GM12878 (cell line): ENCODE measurements at regions not wholly inside any gene's neighbourhood (a gene's known extent, or its start where the extent isn't known, plus 50 kb on each side); places are given as distances from the start of the nearest gene placed in this dataset.

Source experiments
- ATAC-seq: fragments of 200-7000 bp; cut with Tn5 transposase; 3 replicates; pipeline ENCODE4 v1.9.1; 2020; ENCODE audit warnings: mild to moderate bottlenecking, moderate library complexity
- BruUV-seq: library from RNA; stranded (reverse); fragments of 400-500 nt; replicated peaks from 2 replicates; lab custom pipeline; 2021; lab: Mats Ljungman, UMichigan
- CTCF ChIA-PET: fragments of 300-600 bp; sonication (Branson Sonifier 250); formaldehyde crosslinking; extraction: SDS; loops from one replicate; lab custom pipeline; 2021; ENCODE audit warnings: inconsistent platforms; lab: Yijun Ruan, JAX
- POLR2A ChIA-PET: fragments of 350-600 bp; formaldehyde crosslinking; extraction: SDS; loops from one replicate; lab custom pipeline; 2021; ENCODE audit warnings: inconsistent platforms; lab: Charles Lee
- RAD21 ChIA-PET: fragments of 300-600 bp; sonication (Branson Sonifier 250); formaldehyde crosslinking; loops from one replicate; lab custom pipeline; 2023; ENCODE audit warnings: antibody characterized with exemption; ENCODE audit not compliant: unreplicated experiment; lab: Charles Lee
- SMC1A ChIA-PET: fragments of 300-600 bp; sonication (Branson Sonifier 250); formaldehyde crosslinking; loops from one replicate; lab custom pipeline; 2023; ENCODE audit not compliant: unreplicated experiment, uncharacterized antibody; lab: Charles Lee
- DNase-seq: peaks from one replicate; pipeline ENCODE4 v3.0.0-alpha.2; 2011; ENCODE audit warnings: low read depth, low spot score
- FAIRE-seq: peaks from 3 replicates; lab custom pipeline; 2011; peaks lifted over from hg19 to GRCh38; lab: Jason Lieb, UNC
- H2AFZ ChIP-seq: 2 replicates; pipeline ENCODE4 v1.6.0; 2011; ENCODE audit warnings: low read depth, low read length, control low read depth; ENCODE audit not compliant: control insufficient read depth
- H3K27ac ChIP-seq: 2 replicates; pipeline ENCODE4 v1.5.1; 2011; ENCODE audit warnings: control low read depth; ENCODE audit not compliant: control insufficient read depth, insufficient read depth
- H3K27me3 ChIP-seq, 2 experiments: replicated peaks in 1 of 2; 2 replicates each; pipeline versions ENCODE4 v1.6.0 to v1.6.1; 2011; ENCODE audit warnings: low read length in 1 of 2; ENCODE audit not compliant: control insufficient read depth in 2 of 2, insufficient read depth in 2 of 2
- H3K36me3 ChIP-seq, 2 experiments: 2 replicates each; pipeline ENCODE4 v1.5.1; 2011; ENCODE audit warnings: low read length in 1 of 2; ENCODE audit not compliant: control insufficient read depth in 2 of 2, insufficient read depth in 2 of 2
- H3K4me1 ChIP-seq: 2 replicates; pipeline ENCODE4 v1.6.1; 2011; ENCODE audit warnings: mild to moderate bottlenecking, low read length, moderate library complexity, mixed read lengths; ENCODE audit not compliant: control insufficient read depth, insufficient read depth
- H3K4me2 ChIP-seq: 2 replicates; pipeline ENCODE4 v1.6.0; 2011; ENCODE audit warnings: control low read depth; ENCODE audit not compliant: control insufficient read depth, insufficient read depth
- H3K4me3 ChIP-seq: fragments of 200-600 bp; sonication (generic); 2 replicates; pipeline ENCODE4 v1.5.1; 2016
- H3K79me2 ChIP-seq: 2 replicates; pipeline ENCODE4 v1.6.0; 2011; ENCODE audit warnings: low read length; ENCODE audit not compliant: control insufficient read depth, insufficient read depth
- H3K9ac ChIP-seq: 2 replicates; pipeline ENCODE4 v1.8.0; 2011; ENCODE audit warnings: low read length, control low read depth, mixed read lengths; ENCODE audit not compliant: control insufficient read depth, insufficient read depth
- H3K9me3 ChIP-seq: replicated peaks from 3 replicates; pipeline ENCODE4 v1.5.1; 2011; ENCODE audit warnings: mild to moderate bottlenecking, low read length; ENCODE audit not compliant: control insufficient read depth, insufficient read depth
- H4K20me1 ChIP-seq: 2 replicates; pipeline ENCODE4 v1.6.0; 2011; ENCODE audit not compliant: control insufficient read depth, insufficient read depth
- CEBPB ChIP-seq, 2 experiments: fragments of 150-350 bp in 1 of 2; IDR thresholded peaks; 2 replicates each; pipeline ENCODE4 v1.6.1; 2012 to 2014; ENCODE audit warnings: low read depth in 2 of 2, low read length in 2 of 2, borderline replicate concordance in 1 of 2, inconsistent platforms in 1 of 2
- EED ChIP-seq: sonication (generic); IDR thresholded peaks from 2 replicates; pipeline ENCODE4 v1.6.1; 2016; ENCODE audit warnings: antibody characterized with exemption, low read depth
- EP300 ChIP-seq, 2 experiments: fragments of 150-350 bp in 1 of 2; IDR thresholded peaks; 2 replicates each; pipeline ENCODE4 v1.6.1; 2011 to 2012; ENCODE audit warnings: low read depth in 2 of 2, low read length in 2 of 2, borderline replicate concordance in 1 of 2, improper control_type of control experiment in 1 of 2, inconsistent platforms in 1 of 2; ENCODE audit not compliant: control insufficient read depth in 1 of 2
- HCFC1 ChIP-seq: fragments of 150-350 bp; IDR thresholded peaks from 2 replicates; pipeline ENCODE4 v1.6.1; 2014; ENCODE audit warnings: low read length
- MTA2 ChIP-seq: fragments of 450-650 bp; IDR thresholded peaks from 2 replicates; pipeline ENCODE4 v1.6.1; 2016; ENCODE audit warnings: low read depth, mild to moderate bottlenecking, moderate library complexity
- RAD51 ChIP-seq: fragments of 450-650 bp; IDR thresholded peaks from 2 replicates; pipeline ENCODE4 v1.6.1; 2016; ENCODE audit warnings: moderate library complexity, mild to moderate bottlenecking, inconsistent platforms
- SUZ12 ChIP-seq: fragments of 200-600 bp; sonication (generic); IDR thresholded peaks from one replicate; pipeline ENCODE4 v1.6.1; 2018; ENCODE audit warnings: antibody characterized with exemption, mild to moderate bottlenecking; ENCODE audit not compliant: unreplicated experiment
- WGBS: methylation state at CpG from one replicate; pipeline ENCODE4 v1.1.6; 2016; ENCODE audit warnings: low lambda C conversion rate; ENCODE audit not compliant: insufficient replicate concordance, insufficient coverage; ENCODE audit errors: missing lambda C conversion rate; 5-methylcytosine and 5-hydroxymethylcytosine counted together
- in situ Hi-C: fragments of 300-500 bp; cut with MboI; formaldehyde crosslinking; loops from 9 replicates; pipeline ENCODE4 v1.14.3; 2018; ENCODE audit warnings: mixed read lengths
- intact Hi-C: fragments of 100-400 bp; cut with micrococcal nuclease; formaldehyde crosslinking; loops from one replicate; pipeline ENCODE4 v1.14.2; 2022; ENCODE audit not compliant: unreplicated experiment
- TF ChIP-seq, protein P1 (sequence below): fragments of 450-650 bp; formaldehyde crosslinking; IDR thresholded peaks from 2 replicates; pipeline ENCODE4 v1.5.0; 2022; ENCODE audit warnings: mild to moderate bottlenecking, missing genetic modification characterization
- TF ChIP-seq, protein P2 (sequence below): IDR thresholded peaks from 2 replicates; pipeline ENCODE4 v1.6.1; 2011; ENCODE audit warnings: mild to moderate bottlenecking, low read depth, low read length, moderate library complexity; ENCODE audit not compliant: insufficient replicate concordance
- TF ChIP-seq, protein P3 (sequence below): fragments of 450-650 bp; IDR thresholded peaks from 2 replicates; pipeline ENCODE4 v1.6.1; 2016; ENCODE audit warnings: mild to moderate bottlenecking
- TF ChIP-seq, protein P4 (sequence below): fragments of 450-650 bp; IDR thresholded peaks from 2 replicates; pipeline ENCODE4 v1.6.1; 2017; ENCODE audit warnings: mild to moderate bottlenecking, moderate library complexity

DNA sequence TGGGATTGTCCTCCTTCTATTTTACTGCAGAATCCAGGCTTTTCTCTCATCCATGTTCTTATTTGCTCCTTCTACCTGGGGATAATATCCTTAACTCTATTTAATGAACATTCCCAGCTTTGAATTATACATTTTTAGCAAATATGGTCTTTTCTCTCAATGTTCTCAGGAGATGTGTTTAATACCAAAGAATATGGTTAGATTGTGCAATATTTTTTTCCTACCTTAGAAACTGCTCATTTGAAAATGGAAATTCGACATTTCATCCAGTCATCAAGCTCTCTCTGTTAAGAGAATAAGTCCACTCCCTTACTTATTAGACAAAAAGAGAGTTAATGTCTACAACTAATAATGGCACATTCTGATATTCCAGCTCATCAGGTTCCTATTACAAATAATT lies 160.4 kb upstream of the GULP1 start:
- BruUV-seq, result no TSS peak
- H3K9me3 ChIP-seq, result no peaks in the 10 kb centered on the region
- no peak overlapping the region for H3K9ac ChIP-seq
- RAD21 ChIA-PET, result no interaction called here
- POLR2A ChIA-PET, result no interaction called here
- H3K79me2 ChIP-seq, result no peaks in the 10 kb centered on the region
- CTCF ChIA-PET, result interaction anchor here (1.0 kb wide), 1 partner anchor 13 kb away, joined by 3 read pairs; no protein-coding TSS in a partner anchor
- DNase-seq, result no peak
- no peak for FAIRE-seq
- in situ Hi-C loops, result no loop called here
- H3K27ac ChIP-seq, result no peak overlapping the region
- no peaks in the 10 kb centered on the region for H3K36me3 ChIP-seq
- SMC1A ChIA-PET, result interaction anchor here (0.5 kb wide), 1 partner anchor 179 kb away, joined by 4 read pairs; no protein-coding TSS in a partner anchor
- ATAC-seq, result no peak
- no peaks in the 10 kb centered on the region for H3K27me3 ChIP-seq
- H4K20me1 ChIP-seq, result no peaks in the 10 kb centered on the region
- no peaks in the 10 kb centered on the region for H3K4me1 ChIP-seq
- no peak overlapping the region for H3K4me2 ChIP-seq
- H2AFZ ChIP-seq, result no peak overlapping the region
- intact Hi-C loops, result no loop called here
- 0% methylated on average over 1 of the region's 1 CpG for WGBS
- TF ChIP-seq, protein P1, sequence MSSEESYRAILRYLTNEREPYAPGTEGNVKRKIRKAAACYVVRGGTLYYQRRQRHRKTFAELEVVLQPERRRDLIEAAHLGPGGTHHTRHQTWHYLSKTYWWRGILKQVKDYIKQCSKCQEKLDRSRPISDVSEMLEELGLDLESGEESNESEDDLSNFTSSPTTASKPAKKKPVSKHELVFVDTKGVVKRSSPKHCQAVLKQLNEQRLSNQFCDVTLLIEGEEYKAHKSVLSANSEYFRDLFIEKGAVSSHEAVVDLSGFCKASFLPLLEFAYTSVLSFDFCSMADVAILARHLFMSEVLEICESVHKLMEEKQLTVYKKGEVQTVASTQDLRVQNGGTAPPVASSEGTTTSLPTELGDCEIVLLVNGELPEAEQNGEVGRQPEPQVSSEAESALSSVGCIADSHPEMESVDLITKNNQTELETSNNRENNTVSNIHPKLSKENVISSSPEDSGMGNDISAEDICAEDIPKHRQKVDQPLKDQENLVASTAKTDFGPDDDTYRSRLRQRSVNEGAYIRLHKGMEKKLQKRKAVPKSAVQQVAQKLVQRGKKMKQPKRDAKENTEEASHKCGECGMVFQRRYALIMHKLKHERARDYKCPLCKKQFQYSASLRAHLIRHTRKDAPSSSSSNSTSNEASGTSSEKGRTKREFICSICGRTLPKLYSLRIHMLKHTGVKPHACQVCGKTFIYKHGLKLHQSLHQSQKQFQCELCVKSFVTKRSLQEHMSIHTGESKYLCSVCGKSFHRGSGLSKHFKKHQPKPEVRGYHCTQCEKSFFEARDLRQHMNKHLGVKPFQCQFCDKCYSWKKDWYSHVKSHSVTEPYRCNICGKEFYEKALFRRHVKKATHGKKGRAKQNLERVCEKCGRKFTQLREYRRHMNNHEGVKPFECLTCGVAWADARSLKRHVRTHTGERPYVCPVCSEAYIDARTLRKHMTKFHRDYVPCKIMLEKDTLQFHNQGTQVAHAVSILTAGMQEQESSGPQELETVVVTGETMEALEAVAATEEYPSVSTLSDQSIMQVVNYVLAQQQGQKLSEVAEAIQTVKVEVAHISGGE, result no peak
- TF ChIP-seq, protein P2, sequence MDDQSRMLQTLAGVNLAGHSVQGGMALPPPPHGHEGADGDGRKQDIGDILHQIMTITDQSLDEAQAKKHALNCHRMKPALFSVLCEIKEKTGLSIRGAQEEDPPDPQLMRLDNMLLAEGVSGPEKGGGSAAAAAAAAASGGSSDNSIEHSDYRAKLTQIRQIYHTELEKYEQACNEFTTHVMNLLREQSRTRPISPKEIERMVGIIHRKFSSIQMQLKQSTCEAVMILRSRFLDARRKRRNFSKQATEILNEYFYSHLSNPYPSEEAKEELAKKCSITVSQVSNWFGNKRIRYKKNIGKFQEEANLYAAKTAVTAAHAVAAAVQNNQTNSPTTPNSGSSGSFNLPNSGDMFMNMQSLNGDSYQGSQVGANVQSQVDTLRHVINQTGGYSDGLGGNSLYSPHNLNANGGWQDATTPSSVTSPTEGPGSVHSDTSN, result no peak
- no peak for TF ChIP-seq CEBPB (IDR thresholded peaks at IDR 0.05; ENCODE audit: borderline replicate concordance in 1 of 2, low read depth in 2 of 2, low read length in 2 of 2)
- TF ChIP-seq RAD51, result no peak
- no peak for TF ChIP-seq MTA2
- TF ChIP-seq HCFC1, result no peak
- TF ChIP-seq EED, result no peak
- TF ChIP-seq, protein P3, sequence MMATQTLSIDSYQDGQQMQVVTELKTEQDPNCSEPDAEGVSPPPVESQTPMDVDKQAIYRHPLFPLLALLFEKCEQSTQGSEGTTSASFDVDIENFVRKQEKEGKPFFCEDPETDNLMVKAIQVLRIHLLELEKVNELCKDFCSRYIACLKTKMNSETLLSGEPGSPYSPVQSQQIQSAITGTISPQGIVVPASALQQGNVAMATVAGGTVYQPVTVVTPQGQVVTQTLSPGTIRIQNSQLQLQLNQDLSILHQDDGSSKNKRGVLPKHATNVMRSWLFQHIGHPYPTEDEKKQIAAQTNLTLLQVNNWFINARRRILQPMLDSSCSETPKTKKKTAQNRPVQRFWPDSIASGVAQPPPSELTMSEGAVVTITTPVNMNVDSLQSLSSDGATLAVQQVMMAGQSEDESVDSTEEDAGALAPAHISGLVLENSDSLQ, result no peak
- TF ChIP-seq, protein P4, sequence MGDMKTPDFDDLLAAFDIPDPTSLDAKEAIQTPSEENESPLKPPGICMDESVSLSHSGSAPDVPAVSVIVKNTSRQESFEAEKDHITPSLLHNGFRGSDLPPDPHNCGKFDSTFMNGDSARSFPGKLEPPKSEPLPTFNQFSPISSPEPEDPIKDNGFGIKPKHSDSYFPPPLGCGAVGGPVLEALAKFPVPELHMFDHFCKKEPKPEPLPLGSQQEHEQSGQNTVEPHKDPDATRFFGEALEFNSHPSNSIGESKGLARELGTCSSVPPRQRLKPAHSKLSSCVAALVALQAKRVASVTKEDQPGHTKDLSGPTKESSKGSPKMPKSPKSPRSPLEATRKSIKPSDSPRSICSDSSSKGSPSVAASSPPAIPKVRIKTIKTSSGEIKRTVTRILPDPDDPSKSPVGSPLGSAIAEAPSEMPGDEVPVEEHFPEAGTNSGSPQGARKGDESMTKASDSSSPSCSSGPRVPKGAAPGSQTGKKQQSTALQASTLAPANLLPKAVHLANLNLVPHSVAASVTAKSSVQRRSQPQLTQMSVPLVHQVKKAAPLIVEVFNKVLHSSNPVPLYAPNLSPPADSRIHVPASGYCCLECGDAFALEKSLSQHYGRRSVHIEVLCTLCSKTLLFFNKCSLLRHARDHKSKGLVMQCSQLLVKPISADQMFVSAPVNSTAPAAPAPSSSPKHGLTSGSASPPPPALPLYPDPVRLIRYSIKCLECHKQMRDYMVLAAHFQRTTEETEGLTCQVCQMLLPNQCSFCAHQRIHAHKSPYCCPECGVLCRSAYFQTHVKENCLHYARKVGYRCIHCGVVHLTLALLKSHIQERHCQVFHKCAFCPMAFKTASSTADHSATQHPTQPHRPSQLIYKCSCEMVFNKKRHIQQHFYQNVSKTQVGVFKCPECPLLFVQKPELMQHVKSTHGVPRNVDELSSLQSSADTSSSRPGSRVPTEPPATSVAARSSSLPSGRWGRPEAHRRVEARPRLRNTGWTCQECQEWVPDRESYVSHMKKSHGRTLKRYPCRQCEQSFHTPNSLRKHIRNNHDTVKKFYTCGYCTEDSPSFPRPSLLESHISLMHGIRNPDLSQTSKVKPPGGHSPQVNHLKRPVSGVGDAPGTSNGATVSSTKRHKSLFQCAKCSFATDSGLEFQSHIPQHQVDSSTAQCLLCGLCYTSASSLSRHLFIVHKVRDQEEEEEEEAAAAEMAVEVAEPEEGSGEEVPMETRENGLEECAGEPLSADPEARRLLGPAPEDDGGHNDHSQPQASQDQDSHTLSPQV, result no peak
- TF ChIP-seq SUZ12, result no peak
- TF ChIP-seq EP300 (IDR thresholded peaks at IDR 0.05; ENCODE audit: borderline replicate concordance in 1 of 2, control insufficient read depth in 1 of 2, low read depth in 2 of 2, low read length in 2 of 2), result no peak
- H3K4me3 ChIP-seq, result no peak overlapping the region
